ENCODE measurements at regions not wholly inside any gene's neighbourhood (a gene's known extent, or its start where the extent isn't known, plus 50 kb on each side); places are given as distances from the start of the nearest gene placed in this dataset.

DNA sequence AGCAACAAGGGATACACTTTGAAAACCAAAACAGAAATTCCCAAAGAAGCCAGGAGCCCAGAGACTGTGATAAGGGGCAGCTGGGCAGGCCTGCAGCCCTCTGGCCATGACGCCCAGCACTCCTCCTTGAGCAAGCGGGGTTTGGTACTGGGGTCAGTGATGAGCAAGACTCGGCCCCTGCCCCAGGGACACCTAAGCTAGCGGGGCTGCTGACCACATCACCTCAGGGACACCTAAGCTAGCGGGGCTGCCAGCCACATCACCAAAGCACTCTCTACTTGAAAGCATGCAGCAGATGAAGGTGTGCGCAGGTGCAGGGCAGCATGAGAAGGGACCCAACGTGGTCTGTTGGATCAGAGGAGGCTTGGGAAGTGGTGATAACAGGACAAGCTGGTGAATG lies 108.0 kb upstream of the PPP2R2D start:
- H3K4me3 ChIP-seq, result no peak overlapping the region
- no peaks in the 10 kb centered on the region for H3K36me3 ChIP-seq
- no peaks in the 10 kb centered on the region for H3K9me3 ChIP-seq
- no peaks in the 10 kb centered on the region for H3K27me3 ChIP-seq (replicated peaks; ENCODE audit: insufficient read depth)
- no peak overlapping the region for H3K27ac ChIP-seq
- DNase-seq (ENCODE audit: low spot score), result no peak
- TF ChIP-seq, protein P1, sequence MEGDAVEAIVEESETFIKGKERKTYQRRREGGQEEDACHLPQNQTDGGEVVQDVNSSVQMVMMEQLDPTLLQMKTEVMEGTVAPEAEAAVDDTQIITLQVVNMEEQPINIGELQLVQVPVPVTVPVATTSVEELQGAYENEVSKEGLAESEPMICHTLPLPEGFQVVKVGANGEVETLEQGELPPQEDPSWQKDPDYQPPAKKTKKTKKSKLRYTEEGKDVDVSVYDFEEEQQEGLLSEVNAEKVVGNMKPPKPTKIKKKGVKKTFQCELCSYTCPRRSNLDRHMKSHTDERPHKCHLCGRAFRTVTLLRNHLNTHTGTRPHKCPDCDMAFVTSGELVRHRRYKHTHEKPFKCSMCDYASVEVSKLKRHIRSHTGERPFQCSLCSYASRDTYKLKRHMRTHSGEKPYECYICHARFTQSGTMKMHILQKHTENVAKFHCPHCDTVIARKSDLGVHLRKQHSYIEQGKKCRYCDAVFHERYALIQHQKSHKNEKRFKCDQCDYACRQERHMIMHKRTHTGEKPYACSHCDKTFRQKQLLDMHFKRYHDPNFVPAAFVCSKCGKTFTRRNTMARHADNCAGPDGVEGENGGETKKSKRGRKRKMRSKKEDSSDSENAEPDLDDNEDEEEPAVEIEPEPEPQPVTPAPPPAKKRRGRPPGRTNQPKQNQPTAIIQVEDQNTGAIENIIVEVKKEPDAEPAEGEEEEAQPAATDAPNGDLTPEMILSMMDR (IDR thresholded peaks at IDR 0.05), result no peak
- ATAC-seq (ENCODE audit: insufficient number of reproducible peaks, low FRiP score, low read depth), result no peak
- no peaks in the 10 kb centered on the region for H3K4me1 ChIP-seq (ENCODE audit: control insufficient read depth in 1 of 2, low read depth in 2 of 2)

DNA sequence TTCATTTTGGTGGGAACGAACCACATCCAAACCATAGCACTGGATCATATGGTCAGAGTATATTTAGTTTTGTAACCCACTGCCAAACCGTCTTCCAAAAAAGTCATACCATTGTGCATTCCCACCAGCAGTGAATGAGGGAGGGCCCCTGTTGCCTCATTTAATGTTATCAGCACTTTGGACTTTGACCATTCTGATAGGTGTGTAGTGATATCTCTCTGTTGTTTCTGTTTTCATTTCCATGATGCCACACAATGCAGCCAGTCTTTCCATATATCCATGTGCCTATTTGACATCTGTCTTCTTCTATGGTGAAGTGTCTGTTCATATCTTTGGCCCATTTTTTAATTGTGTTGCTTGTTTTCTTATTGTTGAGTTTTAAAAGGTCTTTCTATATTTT lies 105.0 kb upstream of the PPP2R2D start:
- no peak for DNase-seq (ENCODE audit: low spot score)
- TF ChIP-seq, protein P1 (IDR thresholded peaks at IDR 0.05), result no peak
- Histone ChIP-seq H3K36me3 (no peaks in the 10 kb centered on the region), H3K4me3 (no peak overlapping the region), H3K4me1 (ENCODE audit: control insufficient read depth in 1 of 2, low read depth in 2 of 2) (no peaks in the 10 kb centered on the region), H3K27ac (no peak overlapping the region), H3K27me3 (replicated peaks; ENCODE audit: insufficient read depth) (no peaks in the 10 kb centered on the region), H3K9me3 (peaks cover 5% of the 10 kb centered on the region)
- ATAC-seq (ENCODE audit: insufficient number of reproducible peaks, low FRiP score, low read depth), result no peak

DNA sequence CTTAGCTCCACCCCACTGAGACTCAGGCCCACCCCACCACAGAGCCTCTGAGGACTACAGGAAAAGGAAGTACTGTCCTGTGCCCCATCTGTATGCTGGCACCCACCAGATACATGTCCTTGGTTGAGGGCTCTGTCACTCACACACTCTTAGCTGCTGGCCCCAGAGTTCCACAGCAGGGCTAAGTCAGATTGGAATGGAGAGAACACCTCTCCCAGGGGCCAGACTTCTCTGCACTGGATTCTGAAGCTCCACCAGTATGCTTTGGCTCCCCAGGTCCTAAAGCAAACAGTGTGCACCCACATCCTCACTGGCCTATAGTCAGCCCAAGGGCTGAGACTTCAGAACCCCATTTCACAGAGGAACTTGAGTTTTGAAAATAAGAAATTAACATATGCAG lies 103.2 kb upstream of the PPP2R2D start:
- no peak for DNase-seq (ENCODE audit: low spot score)
- H3K36me3 ChIP-seq, result no peaks in the 10 kb centered on the region
- peaks cover 5% of the 10 kb centered on the region for H3K9me3 ChIP-seq
- no peak for ATAC-seq (ENCODE audit: insufficient number of reproducible peaks, low FRiP score, low read depth)
- H3K27ac ChIP-seq, result no peak overlapping the region
- TF ChIP-seq, protein P1 (IDR thresholded peaks at IDR 0.05), result no peak
- no peak overlapping the region for H3K4me3 ChIP-seq
- no peaks in the 10 kb centered on the region for H3K4me1 ChIP-seq (ENCODE audit: control insufficient read depth in 1 of 2, low read depth in 2 of 2)
- no peaks in the 10 kb centered on the region for H3K27me3 ChIP-seq (replicated peaks; ENCODE audit: insufficient read depth)

DNA sequence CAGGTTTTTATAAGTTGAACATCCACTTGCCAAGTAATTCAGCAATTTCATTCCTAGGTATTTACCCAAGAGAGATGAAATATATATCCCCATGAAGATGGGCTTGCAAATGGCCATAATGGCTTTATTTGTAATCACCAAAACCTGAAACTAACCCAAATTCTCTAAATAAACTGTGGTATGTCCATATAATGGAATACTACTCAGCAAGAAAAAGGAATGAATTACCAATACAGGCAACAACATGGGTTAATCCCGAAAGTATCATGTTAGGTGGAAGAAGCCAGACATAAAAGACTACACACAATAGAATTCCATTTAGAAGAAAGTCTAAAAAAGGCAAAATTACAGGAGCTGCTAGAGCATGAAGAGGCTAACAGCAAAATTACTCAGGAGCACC lies 101.4 kb upstream of the PPP2R2D start:
- TF ChIP-seq, protein P1 (IDR thresholded peaks at IDR 0.05), result no peak

DNA sequence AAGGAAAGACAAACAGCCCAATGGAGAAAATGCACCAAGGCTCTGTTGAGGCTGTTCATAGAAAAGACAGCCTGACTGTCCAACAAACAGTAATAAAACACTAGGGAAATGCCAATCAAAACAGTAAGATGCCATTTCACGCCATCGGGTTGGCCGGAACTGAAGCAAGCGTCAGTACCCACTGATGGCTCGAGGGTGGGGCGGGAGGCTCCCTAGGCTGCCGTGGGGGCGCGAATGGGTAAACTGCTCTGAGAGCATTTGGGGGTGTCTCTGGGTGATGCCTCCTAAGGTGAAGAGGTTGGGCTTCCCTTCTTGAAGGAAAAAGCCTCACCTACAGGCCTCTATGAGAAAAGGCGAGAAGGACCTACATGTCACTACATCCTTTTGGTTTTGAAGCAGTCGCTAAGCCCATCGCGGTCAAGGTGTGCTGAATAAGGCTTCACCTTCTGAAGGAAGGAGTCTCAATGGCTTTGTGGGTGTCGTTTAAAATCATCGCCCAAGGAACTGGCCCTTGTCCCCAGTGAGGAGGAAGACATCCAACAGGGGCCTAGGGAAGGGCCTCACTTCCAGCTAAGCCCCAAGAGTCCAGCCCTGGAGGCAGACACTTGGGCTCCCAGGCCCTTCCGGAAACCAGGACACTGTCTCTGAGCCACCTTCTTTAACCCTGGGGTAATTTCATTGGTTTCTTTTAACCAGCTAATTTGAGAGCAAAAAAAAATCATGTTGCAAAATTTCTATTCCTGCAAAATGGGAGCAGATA lies 98.5 kb upstream of the PPP2R2D start:
- no peak for DNase-seq (ENCODE audit: low spot score)
- peaks cover 5% of the 10 kb centered on the region for H3K9me3 ChIP-seq
- TF ChIP-seq, protein P1 (IDR thresholded peaks at IDR 0.05), result no peak
- H3K4me3 ChIP-seq, result no peak overlapping the region
- H3K36me3 ChIP-seq, result no peaks in the 10 kb centered on the region
- H3K4me1 ChIP-seq (ENCODE audit: control insufficient read depth in 1 of 2, low read depth in 2 of 2), result no peaks in the 10 kb centered on the region
- H3K27me3 ChIP-seq (replicated peaks; ENCODE audit: insufficient read depth), result no peaks in the 10 kb centered on the region
- ATAC-seq (ENCODE audit: insufficient number of reproducible peaks, low FRiP score, low read depth), result no peak
- no peak overlapping the region for H3K27ac ChIP-seq

More for the DNA sequence above, 101.4 kb upstream of the PPP2R2D start:
- Histone ChIP-seq H3K36me3 (no peaks in the 10 kb centered on the region), H3K27ac (no peak overlapping the region), H3K27me3 (replicated peaks; ENCODE audit: insufficient read depth) (no peaks in the 10 kb centered on the region), H3K4me3 (no peak overlapping the region), H3K9me3 (peaks cover 5% of the 10 kb centered on the region), H3K4me1 (ENCODE audit: control insufficient read depth in 1 of 2, low read depth in 2 of 2) (no peaks in the 10 kb centered on the region)
- DNase-seq (ENCODE audit: low spot score) (no peak), ATAC-seq (ENCODE audit: insufficient number of reproducible peaks, low FRiP score, low read depth) (no peak)

Measured in thoracic aorta (tissue), 2 donors.